H1 (cell line): ENCODE measurements at regions not wholly inside any gene's neighbourhood (a gene's known extent, or its start where the extent isn't known, plus 50 kb on each side); places are given as distances from the start of the nearest gene placed in this dataset.

ENCODE experiments used
- CTCF ChIA-PET: fragments of 300-600 bp; sonication (Branson Sonifier 250); formaldehyde crosslinking; loops from one replicate; lab custom pipeline; 2021; ENCODE audit not compliant: partially characterized antibody; lab: Charles Lee
- POLR2A ChIA-PET: fragments of 300-600 bp; sonication (Branson Sonifier 250); formaldehyde crosslinking; loops from one replicate; lab custom pipeline; 2021; ENCODE audit warnings: inconsistent platforms; ENCODE audit not compliant: partially characterized antibody; lab: Charles Lee
- DNase-seq, 2 experiments: peaks; one replicate each; pipeline versions ENCODE4 v3.0.0 to v3.0.0-alpha.2; 2010 to 2022; ENCODE audit warnings: low spot score in 2 of 2, low read depth in 1 of 2, mixed read lengths in 1 of 2
- FAIRE-seq: peaks from 2 replicates; lab custom pipeline; 2011; peaks lifted over from hg19 to GRCh38; lab: Jason Lieb, UNC
- H2AFZ ChIP-seq: 2 replicates; pipeline ENCODE4 v1.8.1; 2012; ENCODE audit warnings: low read length, inconsistent platforms
- H2AK5ac ChIP-seq: 2 replicates; pipeline ENCODE4 v1.6.1; 2013; ENCODE audit warnings: low read depth, low read length
- H2BK120ac ChIP-seq: replicated peaks from 2 replicates; pipeline ENCODE3; 2013; ENCODE audit warnings: low read depth, low read length, inconsistent platforms
- H2BK12ac ChIP-seq: 2 replicates; pipeline ENCODE4 v1.6.1; 2013; ENCODE audit warnings: low read depth, low read length
- H2BK15ac ChIP-seq: 2 replicates; pipeline ENCODE4 v1.6.1; 2013; ENCODE audit warnings: low read length
- H2BK20ac ChIP-seq: 2 replicates; pipeline ENCODE4 v1.6.1; 2013; ENCODE audit warnings: low read length
- H2BK5ac ChIP-seq: 2 replicates; pipeline ENCODE4 v1.6.1; 2013; ENCODE audit warnings: low read depth, low read length
- H3K14ac ChIP-seq: 2 replicates; pipeline ENCODE4 v1.6.1; 2013; ENCODE audit warnings: inconsistent platforms; ENCODE audit not compliant: insufficient read length
- H3K18ac ChIP-seq: 2 replicates; pipeline ENCODE4 v1.6.1; 2013; ENCODE audit warnings: low read length; ENCODE audit errors: extremely low read depth
- H3K23ac ChIP-seq: 2 replicates; pipeline ENCODE4 v1.6.1; 2013; ENCODE audit warnings: inconsistent platforms; ENCODE audit not compliant: insufficient read length
- H3K23me2 ChIP-seq: 2 replicates; pipeline ENCODE4 v1.6.1; 2013; ENCODE audit warnings: low read depth, low read length
- H3K27ac ChIP-seq: 2 replicates; pipeline ENCODE4 v1.6.1; 2011; ENCODE audit warnings: low read depth, low read length, inconsistent platforms
- H3K27me3 ChIP-seq, 4 experiments: replicated peaks in 1 of 4; 1 replicate in 1 of 4; 2 replicates in 3 of 4; pipeline versions ENCODE4 v1.6.1 to v1.8.1; 2011 to 2013; ENCODE audit warnings: low read length in 3 of 4, mild to moderate bottlenecking in 3 of 4, inconsistent platforms in 2 of 4, mixed read lengths in 2 of 4, moderate library complexity in 1 of 4; ENCODE audit not compliant: control insufficient read depth in 3 of 4, insufficient read depth in 3 of 4; ENCODE audit errors: extremely low read depth in 1 of 4
- H3K36me3 ChIP-seq, 4 experiments: 2 replicates each; pipeline versions ENCODE4 v1.6.1 to v1.8.1; 2011 to 2013; ENCODE audit warnings: mild to moderate bottlenecking in 4 of 4, low read length in 3 of 4, moderate library complexity in 2 of 4, control low read depth in 1 of 4, inconsistent platforms in 1 of 4; ENCODE audit not compliant: insufficient read depth in 4 of 4, control insufficient read depth in 2 of 4
- H3K4ac ChIP-seq: replicated peaks from 2 replicates; pipeline ENCODE3; 2013; ENCODE audit warnings: low read length, low read depth, mixed read lengths, inconsistent platforms; ENCODE audit not compliant: insufficient read length
- H3K4me1 ChIP-seq, 4 experiments: replicated peaks in 1 of 4; 1 replicate in 1 of 4; 2 replicates in 3 of 4; pipeline versions ENCODE4 v1.6.1 to v1.8.1; 2011 to 2013; ENCODE audit warnings: low read length in 3 of 4, inconsistent platforms in 2 of 4, mixed read lengths in 1 of 4; ENCODE audit not compliant: insufficient read depth in 4 of 4, control insufficient read depth in 3 of 4
- H3K4me2 ChIP-seq, 2 experiments: 2 replicates each; pipeline versions ENCODE4 v1.6.1 to v1.8.1; 2011 to 2013; ENCODE audit warnings: low read depth in 2 of 2, low read length in 2 of 2, control low read depth in 1 of 2, inconsistent platforms in 1 of 2, mild to moderate bottlenecking in 1 of 2; ENCODE audit not compliant: insufficient read depth in 1 of 2
- H3K4me3 ChIP-seq, 4 experiments: fragments of 200-600, 300-600 bp in 1 of 4; sonication (generic), shearing (Covaris generic), sonication (Bioruptor Twin) in 1 of 4; 2 replicates each; pipeline versions ENCODE4 v1.5.1 to v1.8.1; 2011 to 2016; ENCODE audit warnings: low read length in 4 of 4, low read depth in 3 of 4, control low read depth in 2 of 4, inconsistent platforms in 2 of 4, mild to moderate bottlenecking in 2 of 4, mixed read lengths in 1 of 4, moderate library complexity in 1 of 4; ENCODE audit not compliant: insufficient read depth in 2 of 4; ENCODE audit errors: extremely low read depth in 1 of 4
- H3K56ac ChIP-seq: replicated peaks from 2 replicates; pipeline ENCODE3; 2013; ENCODE audit warnings: low read depth, mild to moderate bottlenecking, mixed read lengths, low read length, inconsistent platforms; ENCODE audit not compliant: insufficient read length
- H3K79me1 ChIP-seq: 2 replicates; pipeline ENCODE4 v1.6.1; 2013; ENCODE audit warnings: low read depth, low read length, control low read depth
- H3K79me2 ChIP-seq, 2 experiments: 2 replicates each; pipeline versions ENCODE4 v1.6.1 to v1.8.1; 2012 to 2013; ENCODE audit warnings: low read length in 2 of 2, mild to moderate bottlenecking in 2 of 2, inconsistent platforms in 1 of 2; ENCODE audit not compliant: insufficient read depth in 2 of 2, control insufficient read depth in 1 of 2
- H3K9ac ChIP-seq, 4 experiments: replicated peaks in 1 of 4; 1 replicate in 1 of 4; 2 replicates in 3 of 4; pipeline versions ENCODE4 v1.6.1 to v1.8.1; 2011 to 2013; ENCODE audit warnings: low read depth in 3 of 4, low read length in 3 of 4, control low read depth in 2 of 4, mild to moderate bottlenecking in 2 of 4, moderate library complexity in 2 of 4, inconsistent platforms in 1 of 4; ENCODE audit errors: extremely low read depth in 1 of 4
- H3K9me3 ChIP-seq, 2 experiments: 2 replicates each; pipeline versions ENCODE4 v1.6.1 to v1.8.1; 2012 to 2013; ENCODE audit warnings: mild to moderate bottlenecking in 2 of 2, moderate library complexity in 2 of 2, control low read depth in 1 of 2, inconsistent platforms in 1 of 2, low read depth in 1 of 2, low read length in 1 of 2, mixed read lengths in 1 of 2; ENCODE audit not compliant: insufficient read depth in 2 of 2
- H4K20me1 ChIP-seq, 2 experiments: replicated peaks in 1 of 2; 2 replicates each; pipeline versions ENCODE3 to v1.8.1; 2011 to 2013; ENCODE audit warnings: inconsistent platforms in 2 of 2, low read length in 2 of 2, mild to moderate bottlenecking in 1 of 2; ENCODE audit not compliant: insufficient read depth in 2 of 2, control insufficient read depth in 1 of 2
- H4K5ac ChIP-seq: 2 replicates; pipeline ENCODE4 v1.6.1; 2013; ENCODE audit warnings: low read length, low read depth, mixed read lengths, inconsistent platforms; ENCODE audit not compliant: insufficient read length
- H4K8ac ChIP-seq: 2 replicates; pipeline ENCODE4 v1.8.0; 2013; ENCODE audit warnings: mild to moderate bottlenecking, moderate library complexity, low read length, inconsistent platforms; ENCODE audit not compliant: insufficient read depth; ENCODE audit errors: extremely low read depth
- H4K91ac ChIP-seq: replicated peaks from 2 replicates; pipeline ENCODE3; 2013; ENCODE audit warnings: low read length, mixed read lengths, inconsistent platforms; ENCODE audit not compliant: insufficient read length
- ASH2L ChIP-seq: fragments of 200-600, 300-600 bp; sonication (generic); IDR thresholded peaks from one replicate; pipeline ENCODE4 v1.7.1; 2017; ENCODE audit warnings: low read length
- BCL11A ChIP-seq, 2 experiments: IDR thresholded peaks; one replicate each; pipeline ENCODE4 v1.6.1; 2011; ENCODE audit warnings: low read depth in 2 of 2, low read length in 2 of 2, mild to moderate bottlenecking in 2 of 2
- E2F6 ChIP-seq: IDR thresholded peaks from 2 replicates; pipeline ENCODE4 v1.6.1; 2012; ENCODE audit warnings: inconsistent platforms
- WGBS, 2 experiments: shearing (Covaris generic) in 1 of 2; methylation state at CpG; one replicate each; pipeline versions ENCODE4 v1.1.6 to v1.1.7; 2013 to 2015; ENCODE audit warnings: low lambda C conversion rate in 2 of 2, mixed read lengths in 2 of 2, inconsistent platforms in 1 of 2, low coverage in 1 of 2, missing lambda C conversion rate in 1 of 2; ENCODE audit not compliant: insufficient replicate concordance in 2 of 2, insufficient coverage in 1 of 2, insufficient read length in 1 of 2; ENCODE audit errors: extremely low coverage in 1 of 2, missing lambda C conversion rate in 1 of 2; 5-methylcytosine and 5-hydroxymethylcytosine counted together

- Histone ChIP-seq H3K23me2 (no peaks in the 10 kb centered on the region), H3K4me3 (no peak overlapping the region), H2BK15ac (no peak overlapping the region), H3K4ac (no peak overlapping the region), H4K20me1 (no peaks in the 10 kb centered on the region), H3K14ac (no peak overlapping the region), H4K5ac (no peak overlapping the region), H3K27ac (no peak overlapping the region), H4K91ac (no peak overlapping the region), H3K9me3 (no peaks in the 10 kb centered on the region), H2BK5ac (no peak overlapping the region), H3K79me1 (no peaks in the 10 kb centered on the region), H3K23ac (no peak overlapping the region), H3K4me1 (no peaks in the 10 kb centered on the region), H2BK20ac (no peak overlapping the region), H2BK120ac (no peak overlapping the region), H4K8ac (no peak overlapping the region), H3K9ac (no peak overlapping the region), H3K18ac (no peak overlapping the region), H3K56ac (no peak overlapping the region), H3K79me2 (no peaks in the 10 kb centered on the region), H2AFZ (no peak overlapping the region), H3K36me3 (no peaks in the 10 kb centered on the region), H2BK12ac (no peak overlapping the region), H3K4me2 (no peak overlapping the region), H3K27me3 (no peaks in the 10 kb centered on the region), H2AK5ac (no peak overlapping the region)
- 90% methylated on average over 10 of the region's 10 CpGs; no CpG with 5 or more reads in 1 of the 2 experiments for WGBS, 2 experiments
- CTCF ChIA-PET = interaction anchor here (0.6 to 0.7 kb wide), 2 partner anchors 106 to 130 kb away, joined by 3 read pairs; no protein-coding TSS in a partner anchor
- FAIRE-seq = no peak
- TF ChIP-seq BCL11A (IDR thresholded peaks at IDR 0.05; ENCODE audit: low read depth in 2 of 2, low read length in 2 of 2) (no peak), ASH2L (no peak), E2F6 (no peak)
- POLR2A ChIA-PET = no interaction called here
- DNase-seq = no peak
Observed at GRCh38 chr18:45280481-45281276, 334.6 kb upstream of the SLC14A2 start.
